H1 (cell line): ENCODE measurements at regions not wholly inside any gene's neighbourhood (a gene's known extent, or its start where the extent isn't known, plus 50 kb on each side); places are given as distances from the start of the nearest gene placed in this dataset.
A peak's percentile ranks its signal among the peaks of the same experiment; 100 is the strongest.

Experiments used
- ATF2 ChIP-seq: IDR thresholded peaks from 2 replicates; pipeline ENCODE4 v1.6.1; 2012; ENCODE audit warnings: low read length, inconsistent platforms
- EP300 ChIP-seq, 2 experiments: IDR thresholded peaks; 1 replicate in 1 of 2; 2 replicates in 1 of 2; pipeline ENCODE4 v1.6.1; 2011 to 2012; ENCODE audit warnings: low read depth in 2 of 2, low read length in 2 of 2, mild to moderate bottlenecking in 2 of 2, borderline replicate concordance in 1 of 2, inconsistent platforms in 1 of 2, moderate library complexity in 1 of 2
- EZH2 ChIP-seq: fragments of 200-600 bp; sonication (generic); IDR thresholded peaks from 2 replicates; pipeline ENCODE4 v1.7.1; 2012; ENCODE audit warnings: low read depth, mild to moderate bottlenecking, moderate library complexity, low read length, inconsistent platforms; ENCODE audit not compliant: severe bottlenecking
- HDAC2 ChIP-seq, 2 experiments: fragments of 300-600 bp in 1 of 2; sonication (generic) in 1 of 2; IDR thresholded peaks; 2 replicates each; pipeline ENCODE4 v1.6.1; 2011 to 2012; ENCODE audit warnings: low read depth in 2 of 2, low read length in 2 of 2, mild to moderate bottlenecking in 2 of 2, moderate library complexity in 2 of 2, borderline replicate concordance in 1 of 2, inconsistent platforms in 1 of 2
- KDM4A ChIP-seq: IDR thresholded peaks from one replicate; pipeline ENCODE4 v1.7.1; 2012; ENCODE audit warnings: low read depth, mild to moderate bottlenecking, moderate library complexity, low read length, inconsistent platforms; ENCODE audit not compliant: severe bottlenecking
- POLR2A ChIP-seq, 2 experiments: IDR thresholded peaks; 1 replicate in 1 of 2; 2 replicates in 1 of 2; pipeline ENCODE4 v1.6.1; 2011; ENCODE audit warnings: low read depth in 2 of 2, low read length in 2 of 2, mild to moderate bottlenecking in 2 of 2; ENCODE audit errors: control extremely low read depth in 1 of 2
- RAD21 ChIP-seq, 2 experiments: IDR thresholded peaks in 1 of 2; conservative IDR thresholded peaks in 1 of 2; 2 replicates each; pipeline ENCODE4 v1.6.1; 2011; ENCODE audit warnings: low read depth in 2 of 2, low read length in 2 of 2, improper control_type of control experiment in 1 of 2, inconsistent platforms in 1 of 2, mild to moderate bottlenecking in 1 of 2, moderate library complexity in 1 of 2
- SIN3A ChIP-seq, 2 experiments: IDR thresholded peaks in 1 of 2; conservative IDR thresholded peaks in 1 of 2; 2 replicates each; pipeline ENCODE4 v1.6.1; 2011 to 2012; ENCODE audit warnings: low read length in 2 of 2, improper control_type of control experiment in 1 of 2, low read depth in 1 of 2, mild to moderate bottlenecking in 1 of 2
- SP4 ChIP-seq: IDR thresholded peaks from 2 replicates; pipeline ENCODE4 v1.6.1; 2012; ENCODE audit warnings: low read length, inconsistent platforms
- SUZ12 ChIP-seq: fragments of 200-600 bp; sonication (generic); IDR thresholded peaks from 2 replicates; pipeline ENCODE4 v1.6.1; 2012; ENCODE audit warnings: mild to moderate bottlenecking, inconsistent platforms, low read length, moderate library complexity, mixed read lengths
- ZNF274 ChIP-seq: IDR thresholded peaks from 2 replicates; pipeline ENCODE4 v1.7.0; 2012; ENCODE audit warnings: low read length, borderline replicate concordance; ENCODE audit errors: extremely low read depth
- TF ChIP-seq, protein P1 (sequence below), 3 experiments: IDR thresholded peaks; 1 replicate in 2 of 3; 2 replicates in 1 of 3; pipeline versions ENCODE4 v1.5.1 to v1.6.1; 2011; ENCODE audit warnings: low read length in 3 of 3, mild to moderate bottlenecking in 3 of 3, inconsistent platforms in 2 of 3, low read depth in 1 of 3, moderate library complexity in 1 of 3; ENCODE audit not compliant: insufficient read depth in 1 of 3; ENCODE audit errors: control extremely low read depth in 1 of 3
- TF ChIP-seq, protein P2 (sequence below): IDR thresholded peaks from 2 replicates; pipeline ENCODE4 v1.6.1; 2012; ENCODE audit warnings: inconsistent platforms

GRCh38 chr21:28337315-28337714, 655.4 kb downstream of the LTN1 start:
- TF ChIP-seq POLR2A (IDR thresholded peaks at IDR 0.05; ENCODE audit: control extremely low read depth in 1 of 2, low read depth in 2 of 2, low read length in 2 of 2) (no peak), EZH2 (no peak), SUZ12 (no peak), KDM4A (no peak), RAD21 (IDR thresholded peaks at IDR 0.05 in 1 of 2, conservative IDR thresholded peaks at IDR 0.05 in 1 of 2; ENCODE audit: low read depth in 2 of 2, low read length in 2 of 2) (peak; percentile 48 to 49), ATF2 (no peak), HDAC2 (IDR thresholded peaks at IDR 0.05; ENCODE audit: borderline replicate concordance in 1 of 2, low read depth in 2 of 2, low read length in 2 of 2) (no peak), SP4 (no peak), EP300 (IDR thresholded peaks at IDR 0.05; ENCODE audit: borderline replicate concordance in 1 of 2, low read depth in 2 of 2, low read length in 2 of 2) (no peak), ZNF274 (no peak), SIN3A (conservative IDR thresholded peaks at IDR 0.05 in 1 of 2, IDR thresholded peaks at IDR 0.05 in 1 of 2; ENCODE audit: low read depth in 1 of 2, low read length in 2 of 2) (no peak)
- TF ChIP-seq, protein P1, sequence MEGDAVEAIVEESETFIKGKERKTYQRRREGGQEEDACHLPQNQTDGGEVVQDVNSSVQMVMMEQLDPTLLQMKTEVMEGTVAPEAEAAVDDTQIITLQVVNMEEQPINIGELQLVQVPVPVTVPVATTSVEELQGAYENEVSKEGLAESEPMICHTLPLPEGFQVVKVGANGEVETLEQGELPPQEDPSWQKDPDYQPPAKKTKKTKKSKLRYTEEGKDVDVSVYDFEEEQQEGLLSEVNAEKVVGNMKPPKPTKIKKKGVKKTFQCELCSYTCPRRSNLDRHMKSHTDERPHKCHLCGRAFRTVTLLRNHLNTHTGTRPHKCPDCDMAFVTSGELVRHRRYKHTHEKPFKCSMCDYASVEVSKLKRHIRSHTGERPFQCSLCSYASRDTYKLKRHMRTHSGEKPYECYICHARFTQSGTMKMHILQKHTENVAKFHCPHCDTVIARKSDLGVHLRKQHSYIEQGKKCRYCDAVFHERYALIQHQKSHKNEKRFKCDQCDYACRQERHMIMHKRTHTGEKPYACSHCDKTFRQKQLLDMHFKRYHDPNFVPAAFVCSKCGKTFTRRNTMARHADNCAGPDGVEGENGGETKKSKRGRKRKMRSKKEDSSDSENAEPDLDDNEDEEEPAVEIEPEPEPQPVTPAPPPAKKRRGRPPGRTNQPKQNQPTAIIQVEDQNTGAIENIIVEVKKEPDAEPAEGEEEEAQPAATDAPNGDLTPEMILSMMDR (IDR thresholded peaks at IDR 0.05; ENCODE audit: control extremely low read depth in 1 of 3, insufficient read depth in 1 of 3, low read depth in 1 of 3, low read length in 3 of 3), result peak in 1 of 3 experiments; percentile 21; a peak in 2 of 4 replicates
- TF ChIP-seq, protein P2, sequence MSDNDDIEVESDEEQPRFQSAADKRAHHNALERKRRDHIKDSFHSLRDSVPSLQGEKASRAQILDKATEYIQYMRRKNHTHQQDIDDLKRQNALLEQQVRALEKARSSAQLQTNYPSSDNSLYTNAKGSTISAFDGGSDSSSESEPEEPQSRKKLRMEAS, result no peak
